ENCODE measurements at regions not wholly inside any gene's neighbourhood (a gene's known extent, or its start where the extent isn't known, plus 50 kb on each side); places are given as distances from the start of the nearest gene placed in this dataset.

GRCh38 chr5:74186356-74187315 is 453.9 kb downstream of the ENC1 start:
- no peak for DNase-seq (ENCODE audit: low spot score)
- intact Hi-C loops (cut with micrococcal nuclease), result no loop called here
- no peaks in the 10 kb centered on the region for H3K36me3 Mint-ChIP-seq (ENCODE audit: low read depth)
- H3K9me3 Mint-ChIP-seq, result no peaks in the 10 kb centered on the region
- H3K27me3 Mint-ChIP-seq (ENCODE audit: insufficient read depth), result peaks cover 13% of the 10 kb centered on the region
- no peak overlapping the region for H3K4me3 Mint-ChIP-seq
- H3K27ac Mint-ChIP-seq, result no peak overlapping the region
- H3K4me1 Mint-ChIP-seq (ENCODE audit: low read depth), result no peaks in the 10 kb centered on the region

GRCh38 chr5:74185599-74185998 is 454.9 kb downstream of the ENC1 start:
- H3K9me3 Mint-ChIP-seq, result no peaks in the 10 kb centered on the region
- DNase-seq (ENCODE audit: low spot score), result no peak
- no peaks in the 10 kb centered on the region for H3K36me3 Mint-ChIP-seq (ENCODE audit: low read depth)
- intact Hi-C loops (cut with micrococcal nuclease), result no loop called here
- H3K4me1 Mint-ChIP-seq (ENCODE audit: low read depth), result no peaks in the 10 kb centered on the region
- H3K27ac Mint-ChIP-seq, result no peak overlapping the region
- no peak overlapping the region for H3K4me3 Mint-ChIP-seq
- H3K27me3 Mint-ChIP-seq (ENCODE audit: insufficient read depth), result peaks cover 10% of the 10 kb centered on the region

- intact Hi-C loops (cut with micrococcal nuclease), result no loop called here
- Mint-ChIP-seq H3K36me3 (ENCODE audit: low read depth) (no peaks in the 10 kb centered on the region), H3K4me3 (no peak overlapping the region), H3K27ac (no peak overlapping the region), H3K4me1 (ENCODE audit: low read depth) (no peaks in the 10 kb centered on the region), H3K9me3 (no peaks in the 10 kb centered on the region), H3K27me3 (ENCODE audit: insufficient read depth) (peaks cover 8% of the 10 kb centered on the region)
- no peak for DNase-seq (ENCODE audit: low spot score)
Observed at GRCh38 chr5:74184649-74185048, 455.9 kb downstream of the ENC1 start.

- no peak for DNase-seq (ENCODE audit: low spot score)
- Mint-ChIP-seq H3K36me3 (ENCODE audit: low read depth) (no peaks in the 10 kb centered on the region), H3K4me1 (ENCODE audit: low read depth) (no peaks in the 10 kb centered on the region), H3K9me3 (no peaks in the 10 kb centered on the region), H3K4me3 (no peak overlapping the region), H3K27ac (no peak overlapping the region), H3K27me3 (ENCODE audit: insufficient read depth) (peaks cover 8% of the 10 kb centered on the region)
- intact Hi-C loops (cut with micrococcal nuclease), result no loop called here
Observed at GRCh38 chr5:74183041-74183440, 457.5 kb downstream of the ENC1 start.

- H3K4me3 Mint-ChIP-seq, result no peak overlapping the region
- no peak overlapping the region for H3K27ac Mint-ChIP-seq
- H3K9me3 Mint-ChIP-seq, result no peaks in the 10 kb centered on the region
- DNase-seq (ENCODE audit: low spot score), result no peak
- intact Hi-C loops (cut with micrococcal nuclease), result no loop called here
- H3K4me1 Mint-ChIP-seq (ENCODE audit: low read depth), result no peaks in the 10 kb centered on the region
- no peaks in the 10 kb centered on the region for H3K36me3 Mint-ChIP-seq (ENCODE audit: low read depth)
- H3K27me3 Mint-ChIP-seq (ENCODE audit: insufficient read depth), result peaks cover 8% of the 10 kb centered on the region
Observed at GRCh38 chr5:74182603-74183002, 457.9 kb downstream of the ENC1 start.

- no peak overlapping the region for H3K27ac Mint-ChIP-seq
- no peak for DNase-seq (ENCODE audit: low spot score)
- no peaks in the 10 kb centered on the region for H3K4me1 Mint-ChIP-seq (ENCODE audit: low read depth)
- no peak overlapping the region for H3K4me3 Mint-ChIP-seq
- peaks cover 8% of the 10 kb centered on the region for H3K27me3 Mint-ChIP-seq (ENCODE audit: insufficient read depth)
- intact Hi-C loops (cut with micrococcal nuclease), result no loop called here
- H3K9me3 Mint-ChIP-seq, result no peaks in the 10 kb centered on the region
- H3K36me3 Mint-ChIP-seq (ENCODE audit: low read depth), result no peaks in the 10 kb centered on the region
Observed at GRCh38 chr5:74179701-74180100, 460.8 kb downstream of the ENC1 start.

- Mint-ChIP-seq H3K4me1 (ENCODE audit: low read depth) (no peaks in the 10 kb centered on the region), H3K4me3 (no peak overlapping the region), H3K9me3 (no peaks in the 10 kb centered on the region), H3K27ac (no peak overlapping the region), H3K36me3 (ENCODE audit: low read depth) (no peaks in the 10 kb centered on the region), H3K27me3 (ENCODE audit: insufficient read depth) (peaks cover 6% of the 10 kb centered on the region)
- intact Hi-C loops (cut with micrococcal nuclease), result no loop called here
- no peak for DNase-seq (ENCODE audit: low spot score)
Observed at GRCh38 chr5:74179179-74179578, 461.3 kb downstream of the ENC1 start.

- no peaks in the 10 kb centered on the region for H3K4me1 Mint-ChIP-seq (ENCODE audit: low read depth)
- no peak overlapping the region for H3K4me3 Mint-ChIP-seq
- H3K27ac Mint-ChIP-seq, result no peak overlapping the region
- intact Hi-C loops (cut with micrococcal nuclease), result no loop called here
- peaks cover 2% of the 10 kb centered on the region for H3K27me3 Mint-ChIP-seq (ENCODE audit: insufficient read depth)
- H3K36me3 Mint-ChIP-seq (ENCODE audit: low read depth), result no peaks in the 10 kb centered on the region
- DNase-seq (ENCODE audit: low spot score), result no peak
- no peaks in the 10 kb centered on the region for H3K9me3 Mint-ChIP-seq
Observed at GRCh38 chr5:74177961-74178360, 462.6 kb downstream of the ENC1 start.

- Mint-ChIP-seq H3K27ac (no peak overlapping the region), H3K27me3 (ENCODE audit: insufficient read depth) (no peaks in the 10 kb centered on the region), H3K4me3 (no peak overlapping the region), H3K36me3 (ENCODE audit: low read depth) (no peaks in the 10 kb centered on the region), H3K4me1 (ENCODE audit: low read depth) (no peaks in the 10 kb centered on the region), H3K9me3 (no peaks in the 10 kb centered on the region)
- no peak for DNase-seq (ENCODE audit: low spot score)
- intact Hi-C loops (cut with micrococcal nuclease), result no loop called here
Observed at GRCh38 chr5:74174366-74174765, 466.2 kb downstream of the ENC1 start.

- no peak overlapping the region for H3K4me3 Mint-ChIP-seq
- intact Hi-C loops (cut with micrococcal nuclease), result no loop called here
- no peak overlapping the region for H3K27ac Mint-ChIP-seq
- H3K36me3 Mint-ChIP-seq (ENCODE audit: low read depth), result no peaks in the 10 kb centered on the region
- no peaks in the 10 kb centered on the region for H3K27me3 Mint-ChIP-seq (ENCODE audit: insufficient read depth)
- no peaks in the 10 kb centered on the region for H3K9me3 Mint-ChIP-seq
- no peak for DNase-seq (ENCODE audit: low spot score)
- no peaks in the 10 kb centered on the region for H3K4me1 Mint-ChIP-seq (ENCODE audit: low read depth)
Observed at GRCh38 chr5:74173665-74174064, 466.9 kb downstream of the ENC1 start.

- H3K27ac Mint-ChIP-seq, result no peak overlapping the region
- no peaks in the 10 kb centered on the region for H3K4me1 Mint-ChIP-seq (ENCODE audit: low read depth)
- intact Hi-C loops (cut with micrococcal nuclease), result no loop called here
- no peak overlapping the region for H3K4me3 Mint-ChIP-seq
- H3K9me3 Mint-ChIP-seq, result no peaks in the 10 kb centered on the region
- H3K27me3 Mint-ChIP-seq (ENCODE audit: insufficient read depth), result no peaks in the 10 kb centered on the region
- H3K36me3 Mint-ChIP-seq (ENCODE audit: low read depth), result no peaks in the 10 kb centered on the region
- DNase-seq (ENCODE audit: low spot score), result no peak
Observed at GRCh38 chr5:74173241-74173640, 467.3 kb downstream of the ENC1 start.

GRCh38 chr5:74169701-74170100 is 470.8 kb downstream of the ENC1 start:
- Mint-ChIP-seq H3K36me3 (ENCODE audit: low read depth) (no peaks in the 10 kb centered on the region), H3K4me1 (ENCODE audit: low read depth) (no peaks in the 10 kb centered on the region), H3K27me3 (ENCODE audit: insufficient read depth) (no peaks in the 10 kb centered on the region), H3K9me3 (no peaks in the 10 kb centered on the region), H3K27ac (no peak overlapping the region), H3K4me3 (no peak overlapping the region)
- intact Hi-C loops (cut with micrococcal nuclease), result no loop called here
- DNase-seq (ENCODE audit: low spot score), result no peak

- no peaks in the 10 kb centered on the region for H3K27me3 Mint-ChIP-seq (ENCODE audit: insufficient read depth)
- H3K36me3 Mint-ChIP-seq (ENCODE audit: low read depth), result no peaks in the 10 kb centered on the region
- intact Hi-C loops (cut with micrococcal nuclease), result no loop called here
- H3K4me3 Mint-ChIP-seq, result no peak overlapping the region
- no peaks in the 10 kb centered on the region for H3K9me3 Mint-ChIP-seq
- no peak for DNase-seq (ENCODE audit: low spot score)
- H3K27ac Mint-ChIP-seq, result no peak overlapping the region
- no peaks in the 10 kb centered on the region for H3K4me1 Mint-ChIP-seq (ENCODE audit: low read depth)
Observed at GRCh38 chr5:74167930-74168315, 472.6 kb downstream of the ENC1 start.

All from activated T-helper 1 cell treated with anti-CD3 and anti-CD28 coated beads, Interleukin-12 subunit alpha, Interleukin-12 subunit beta, Interleukin-2, Interleukin-4 antibody, amounts not matched to agents 30 ng/mL and 10 ng/mL and 1 ng/mL, durations not matched to agents 14 hours and 24 hours and 36 hours (primary cell).